ENCODE measurements at regions not wholly inside any gene's neighbourhood (a gene's known extent, or its start where the extent isn't known, plus 50 kb on each side); places are given as distances from the start of the nearest gene placed in this dataset.
A peak's percentile ranks its signal among the peaks of the same experiment; 100 is the strongest.

DNA sequence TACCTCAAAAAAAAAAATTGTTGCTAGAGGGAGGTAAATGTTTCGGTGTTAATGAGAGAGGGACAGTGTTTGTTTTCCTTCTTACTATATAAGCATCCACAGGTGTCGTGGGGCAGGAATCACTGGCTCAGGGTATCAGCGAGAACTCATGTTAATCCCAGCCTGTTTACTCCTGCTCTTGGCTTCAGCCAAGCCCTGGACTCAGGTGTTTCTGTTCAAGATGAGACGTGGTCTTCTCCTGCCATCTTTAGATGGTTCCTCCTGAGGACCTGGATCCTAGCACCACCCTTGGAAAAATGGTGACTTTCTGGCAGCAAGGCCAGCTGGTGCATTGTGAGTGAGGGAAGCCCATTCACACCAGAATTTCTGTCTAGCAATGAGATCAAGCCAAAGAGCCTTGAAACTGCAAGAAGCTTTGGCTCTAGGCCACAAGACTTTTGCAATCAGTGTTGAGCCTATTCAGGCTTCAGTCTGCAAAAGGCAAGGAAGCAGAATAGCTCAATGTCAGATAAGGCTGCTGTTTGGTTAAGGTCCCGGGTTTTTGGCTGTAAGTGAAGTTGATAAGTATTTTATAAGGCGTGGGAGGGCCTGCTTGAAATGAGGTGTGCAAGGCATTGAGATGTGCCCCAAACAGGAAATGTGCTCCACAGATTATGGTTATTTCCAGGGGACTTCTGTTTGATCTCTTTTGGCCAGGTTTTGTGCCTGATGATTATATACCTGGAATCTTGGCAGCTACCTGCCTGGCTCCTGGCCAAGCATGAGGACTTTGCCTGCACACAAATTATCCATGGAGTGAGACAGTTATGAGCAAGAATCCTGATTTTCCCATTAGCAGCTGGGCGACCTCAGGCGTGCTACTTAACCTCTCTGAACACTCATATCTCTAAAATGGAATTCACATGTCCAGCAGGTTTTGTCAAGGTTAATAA lies 99.8 kb downstream of the TENT4A start:
- no peak overlapping the region for H3K18ac ChIP-seq (ENCODE audit: low read depth, low read length)
- H3K23ac ChIP-seq (ENCODE audit: low read depth, low read length) = no peak overlapping the region
- H2AK5ac ChIP-seq (ENCODE audit: low read depth, low read length) = no peak overlapping the region
- H4K8ac ChIP-seq (ENCODE audit: low read depth in 2 of 2, low read length in 2 of 2) = no peak overlapping the region
- no peak overlapping the region for H2BK20ac ChIP-seq (ENCODE audit: low read depth, low read length)
- no peak overlapping the region for H2BK15ac ChIP-seq (ENCODE audit: low read depth, low read length)
- no CpG with 5 or more reads among the region's 8 CpGs for WGBS, 2 experiments (ENCODE audit: extremely low coverage in 2 of 2, insufficient read length in 1 of 2)
- no peak overlapping the region for H4K5ac ChIP-seq (ENCODE audit: low read depth, low read length)
- intact Hi-C loops (cut with micrococcal nuclease) = no loop called here
- H3K4me1 ChIP-seq (ENCODE audit: control insufficient read depth, insufficient read depth, low read length) = no peaks in the 10 kb centered on the region
- peak; percentile 48; the same call in 1 of the 2 replicates for ATAC-seq (ENCODE audit: low read depth)
- peak; percentile 16 for DNase-seq
- H3K56ac ChIP-seq (ENCODE audit: extremely low read depth, insufficient read depth, low read length) = no peak overlapping the region
- CTCF ChIA-PET = interaction anchor here (0.6 kb wide), 1 partner anchor 10 kb away, joined by 3 read pairs; no protein-coding TSS in a partner anchor
- H3K9ac ChIP-seq (ENCODE audit: low read depth, low read length) = no peak overlapping the region
- no peak overlapping the region for H3K14ac ChIP-seq (replicated peaks; ENCODE audit: low read depth, low read length)
- H3K27me3 ChIP-seq (ENCODE audit: control insufficient read depth, insufficient read depth, low read length) = no peaks in the 10 kb centered on the region
- no TSS peak for BruUV-seq (replicated peaks)
- no peaks in the 10 kb centered on the region for H3K79me1 ChIP-seq (ENCODE audit: low read depth in 1 of 2, low read length in 2 of 2)
- TF ChIP-seq MAZ (IDR thresholded peaks at IDR 0.05; ENCODE audit: borderline replicate concordance, low read depth, low read length) (no peak), MAFK (IDR thresholded peaks at IDR 0.05; ENCODE audit: low read depth, low read length) (no peak), BHLHE40 (IDR thresholded peaks at IDR 0.05; ENCODE audit: low read depth, low read length) (no peak), RCOR1 (IDR thresholded peaks at IDR 0.05; ENCODE audit: insufficient replicate concordance, low read length) (no peak), CEBPB (IDR thresholded peaks at IDR 0.05; ENCODE audit: low read depth, low read length) (no peak), MXI1 (IDR thresholded peaks at IDR 0.05; ENCODE audit: borderline replicate concordance, low read depth, low read length) (no peak), RAD21 (IDR thresholded peaks at IDR 0.05; ENCODE audit: low read length) (no peak), NFE2L2 (IDR thresholded peaks at IDR 0.05; ENCODE audit: low read depth, low read length) (no peak)
- TF ChIP-seq, protein P1, sequence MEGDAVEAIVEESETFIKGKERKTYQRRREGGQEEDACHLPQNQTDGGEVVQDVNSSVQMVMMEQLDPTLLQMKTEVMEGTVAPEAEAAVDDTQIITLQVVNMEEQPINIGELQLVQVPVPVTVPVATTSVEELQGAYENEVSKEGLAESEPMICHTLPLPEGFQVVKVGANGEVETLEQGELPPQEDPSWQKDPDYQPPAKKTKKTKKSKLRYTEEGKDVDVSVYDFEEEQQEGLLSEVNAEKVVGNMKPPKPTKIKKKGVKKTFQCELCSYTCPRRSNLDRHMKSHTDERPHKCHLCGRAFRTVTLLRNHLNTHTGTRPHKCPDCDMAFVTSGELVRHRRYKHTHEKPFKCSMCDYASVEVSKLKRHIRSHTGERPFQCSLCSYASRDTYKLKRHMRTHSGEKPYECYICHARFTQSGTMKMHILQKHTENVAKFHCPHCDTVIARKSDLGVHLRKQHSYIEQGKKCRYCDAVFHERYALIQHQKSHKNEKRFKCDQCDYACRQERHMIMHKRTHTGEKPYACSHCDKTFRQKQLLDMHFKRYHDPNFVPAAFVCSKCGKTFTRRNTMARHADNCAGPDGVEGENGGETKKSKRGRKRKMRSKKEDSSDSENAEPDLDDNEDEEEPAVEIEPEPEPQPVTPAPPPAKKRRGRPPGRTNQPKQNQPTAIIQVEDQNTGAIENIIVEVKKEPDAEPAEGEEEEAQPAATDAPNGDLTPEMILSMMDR (conservative IDR thresholded peaks at IDR 0.05; ENCODE audit: low read depth, low read length) = no peak
- TF ChIP-seq, protein P2, sequence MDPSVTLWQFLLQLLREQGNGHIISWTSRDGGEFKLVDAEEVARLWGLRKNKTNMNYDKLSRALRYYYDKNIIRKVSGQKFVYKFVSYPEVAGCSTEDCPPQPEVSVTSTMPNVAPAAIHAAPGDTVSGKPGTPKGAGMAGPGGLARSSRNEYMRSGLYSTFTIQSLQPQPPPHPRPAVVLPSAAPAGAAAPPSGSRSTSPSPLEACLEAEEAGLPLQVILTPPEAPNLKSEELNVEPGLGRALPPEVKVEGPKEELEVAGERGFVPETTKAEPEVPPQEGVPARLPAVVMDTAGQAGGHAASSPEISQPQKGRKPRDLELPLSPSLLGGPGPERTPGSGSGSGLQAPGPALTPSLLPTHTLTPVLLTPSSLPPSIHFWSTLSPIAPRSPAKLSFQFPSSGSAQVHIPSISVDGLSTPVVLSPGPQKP (IDR thresholded peaks at IDR 0.05; ENCODE audit: borderline replicate concordance, low read depth, low read length) = no peak
- no peaks in the 10 kb centered on the region for H3K36me3 ChIP-seq (ENCODE audit: control insufficient read depth, insufficient read depth, low read length)
- POLR2A ChIA-PET (ENCODE audit: unreplicated experiment) = no interaction called here
- dilution Hi-C loops (cut with HindIII; ENCODE audit: low sequenced_read_pairs, unreplicated experiment) = no loop called here
- H2AFZ ChIP-seq (replicated peaks; ENCODE audit: low read length, poor library complexity) = no peak overlapping the region
- no peaks in the 10 kb centered on the region for H3K9me1 ChIP-seq (ENCODE audit: insufficient read depth, low read length)
- no peak overlapping the region for H3K4me2 ChIP-seq (ENCODE audit: low read depth, low read length)
- no peak overlapping the region for H3K4me3 ChIP-seq (ENCODE audit: insufficient read depth, low read depth, low read length)
- no peak overlapping the region for H3K27ac ChIP-seq (ENCODE audit: insufficient read depth, low read length)
- H4K91ac ChIP-seq (ENCODE audit: insufficient read depth, low read depth, low read length) = no peak overlapping the region
- H2AK9ac ChIP-seq (replicated peaks; ENCODE audit: low read depth, low read length, poor library complexity) = no peak overlapping the region
- in situ Hi-C loops (cut with MboI; ENCODE audit: low sequenced_read_pairs) = no loop called here
- H2BK5ac ChIP-seq (ENCODE audit: low read depth, low read length, poor library complexity, severe bottlenecking) = no peak overlapping the region
- no peak overlapping the region for H3K4ac ChIP-seq (ENCODE audit: low read depth, low read length)
- H4K20me1 ChIP-seq (ENCODE audit: insufficient read depth, low read length) = no peaks in the 10 kb centered on the region
- no peaks in the 10 kb centered on the region; the same call in 1 of the 2 replicates for H3K9me3 ChIP-seq (ENCODE audit: control insufficient read depth, insufficient read depth, low read length)
- no peak overlapping the region for H2BK120ac ChIP-seq (ENCODE audit: low read depth, low read length)

All from IMR-90 (cell line).